ENCODE measurements at regions not wholly inside any gene's neighbourhood (a gene's known extent, or its start where the extent isn't known, plus 50 kb on each side); places are given as distances from the start of the nearest gene placed in this dataset.

GRCh38 chr4:156559346-156559745, 412.3 kb downstream of the PDGFC start:
- intact Hi-C loops (cut with micrococcal nuclease) = no loop called here

DNA sequence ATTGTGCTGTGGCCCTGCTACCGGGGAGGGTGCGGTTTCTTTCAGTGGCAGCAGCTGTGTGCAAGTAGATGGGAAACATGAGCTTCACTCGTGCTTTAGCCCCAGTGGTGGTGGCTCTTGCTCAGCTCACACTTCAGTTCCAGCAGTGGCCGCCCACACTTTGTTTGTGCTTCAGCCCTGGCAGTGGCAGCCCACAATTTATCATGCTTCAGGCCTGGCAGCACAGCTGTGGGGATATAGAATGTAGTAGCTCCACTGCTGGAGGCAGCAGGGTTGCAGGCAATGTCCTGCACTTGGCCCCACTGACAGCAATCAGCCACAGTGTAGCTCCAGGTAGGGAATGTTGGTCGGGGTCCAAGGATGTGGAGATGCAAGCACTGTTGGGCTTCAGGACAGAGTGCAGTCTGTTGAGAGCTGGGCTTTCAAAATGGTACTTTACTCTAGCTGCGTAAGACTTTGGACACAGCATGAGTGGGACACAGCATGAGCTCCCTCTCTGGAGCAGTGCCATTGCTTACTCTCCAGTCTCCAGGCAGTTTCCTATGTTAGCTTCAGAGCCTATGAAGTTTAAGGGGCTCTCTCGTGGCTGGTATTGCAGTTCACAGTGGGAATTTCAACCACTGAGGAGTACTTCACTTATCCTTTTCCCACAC, 413.1 kb downstream of the PDGFC start:
- Histone ChIP-seq H3K27me3 (ENCODE audit: insufficient read depth, low read length) (no peaks in the 10 kb centered on the region), H3K27ac (ENCODE audit: low read depth, low read length) (no peak overlapping the region), H3K9me3 (ENCODE audit: control insufficient read depth in 1 of 2, low read length in 2 of 2) (no peaks in the 10 kb centered on the region), H3K4me3 (ENCODE audit: low read length in 2 of 2) (no peak overlapping the region), H3K36me3 (ENCODE audit: insufficient read depth, low read length) (no peaks in the 10 kb centered on the region), H3K4me1 (ENCODE audit: insufficient read depth, low read length) (no peaks in the 10 kb centered on the region)
- no peak for DNase-seq
- Mint-ChIP-seq H3K4me3 (no peak overlapping the region), H3K27me3 (no peaks in the 10 kb centered on the region), H3K4me1 (no peaks in the 10 kb centered on the region), H3K27ac (no peak overlapping the region), H3K36me3 (no peaks in the 10 kb centered on the region), H3K9me3 (peaks cover under 1 to 23% (median 16%) of the 10 kb centered on the region in 8 donors)
- POLR2A ChIA-PET (ENCODE audit: partially characterized antibody) = no interaction called here
- intact Hi-C loops (cut with micrococcal nuclease) = no loop called here
- CTCF ChIA-PET (ENCODE audit: partially characterized antibody) = no interaction called here

More at GRCh38 chr4:156559346-156559745, 412.3 kb downstream of the PDGFC start:
- Mint-ChIP-seq H3K27me3 (no peaks in the 10 kb centered on the region), H3K36me3 (no peaks in the 10 kb centered on the region), H3K4me1 (no peaks in the 10 kb centered on the region), H3K9me3 (peaks cover 0 to 17% (median 13%) of the 10 kb centered on the region in 8 donors), H3K27ac (no peak overlapping the region), H3K4me3 (no peak overlapping the region)
- no peaks in the 10 kb centered on the region for H3K36me3 ChIP-seq (ENCODE audit: insufficient read depth, low read length)
- no peak overlapping the region for H3K27ac ChIP-seq (ENCODE audit: low read depth, low read length)
- POLR2A ChIA-PET (ENCODE audit: partially characterized antibody) = no interaction called here
- no peak overlapping the region for H3K4me3 ChIP-seq (ENCODE audit: low read length in 2 of 2)
- no peak for DNase-seq
- H3K27me3 ChIP-seq (ENCODE audit: insufficient read depth, low read length) = no peaks in the 10 kb centered on the region
- CTCF ChIA-PET (ENCODE audit: partially characterized antibody) = no interaction called here
- no peaks in the 10 kb centered on the region for H3K4me1 ChIP-seq (ENCODE audit: insufficient read depth, low read length)
- H3K9me3 ChIP-seq (ENCODE audit: control insufficient read depth in 1 of 2, low read length in 2 of 2) = no peaks in the 10 kb centered on the region

DNA sequence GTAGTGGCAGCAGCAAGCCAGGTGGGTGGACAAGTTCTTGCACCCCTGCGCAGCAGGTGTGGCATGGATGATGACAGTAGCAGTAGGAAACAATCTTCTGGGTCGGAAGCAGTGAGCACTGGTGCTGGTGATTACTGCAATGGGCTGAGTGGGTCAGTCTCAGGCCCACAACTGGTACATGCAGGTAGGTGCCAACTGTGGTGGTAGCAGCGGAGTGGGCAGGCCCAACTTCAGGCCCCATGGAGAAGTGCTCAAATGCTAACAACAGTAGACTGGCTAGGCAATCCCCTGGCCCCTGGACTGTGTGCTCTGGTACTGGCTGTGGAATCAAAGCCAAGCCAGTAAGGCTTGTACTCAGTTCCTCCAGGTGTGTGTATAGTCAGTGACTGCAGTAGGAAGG, 413.7 kb downstream of the PDGFC start:
- H3K36me3 Mint-ChIP-seq = no peaks in the 10 kb centered on the region
- H3K27me3 Mint-ChIP-seq = no peaks in the 10 kb centered on the region
- no peak for DNase-seq
- H3K9me3 Mint-ChIP-seq = peaks cover 0 to 23% (median 16%) of the 10 kb centered on the region in 8 donors
- ChIA-PET CTCF (ENCODE audit: partially characterized antibody) (no interaction called here), POLR2A (ENCODE audit: partially characterized antibody) (no interaction called here)
- intact Hi-C loops (cut with micrococcal nuclease) = no loop called here
- no peaks in the 10 kb centered on the region for H3K4me1 Mint-ChIP-seq
- no peak overlapping the region for H3K27ac ChIP-seq (ENCODE audit: low read depth, low read length)
- no peak overlapping the region for H3K4me3 ChIP-seq (ENCODE audit: low read length in 2 of 2)
- no peaks in the 10 kb centered on the region for H3K4me1 ChIP-seq (ENCODE audit: insufficient read depth, low read length)
- H3K36me3 ChIP-seq (ENCODE audit: insufficient read depth, low read length) = no peaks in the 10 kb centered on the region
- H3K4me3 Mint-ChIP-seq = no peak overlapping the region
- H3K27me3 ChIP-seq (ENCODE audit: insufficient read depth, low read length) = no peaks in the 10 kb centered on the region
- H3K9me3 ChIP-seq (ENCODE audit: control insufficient read depth in 1 of 2, low read length in 2 of 2) = no peaks in the 10 kb centered on the region
- no peak overlapping the region for H3K27ac Mint-ChIP-seq

GRCh38 chr4:156556336-156556735, 415.3 kb downstream of the PDGFC start:
- no peaks in the 10 kb centered on the region for H3K27me3 Mint-ChIP-seq
- intact Hi-C loops (cut with micrococcal nuclease) = no loop called here
- POLR2A ChIA-PET (ENCODE audit: partially characterized antibody) = no interaction called here
- H3K4me3 Mint-ChIP-seq = no peak overlapping the region
- no peaks in the 10 kb centered on the region for H3K4me1 Mint-ChIP-seq
- no peak for DNase-seq
- H3K27ac Mint-ChIP-seq = no peak overlapping the region
- Histone ChIP-seq H3K4me1 (ENCODE audit: insufficient read depth, low read length) (no peaks in the 10 kb centered on the region), H3K27me3 (ENCODE audit: insufficient read depth, low read length) (no peaks in the 10 kb centered on the region), H3K9me3 (ENCODE audit: control insufficient read depth in 1 of 2, low read length in 2 of 2) (no peaks in the 10 kb centered on the region), H3K4me3 (ENCODE audit: low read length in 2 of 2) (no peak overlapping the region), H3K27ac (ENCODE audit: low read depth, low read length) (no peak overlapping the region), H3K36me3 (ENCODE audit: insufficient read depth, low read length) (no peaks in the 10 kb centered on the region)
- no peaks in the 10 kb centered on the region for H3K36me3 Mint-ChIP-seq
- H3K9me3 Mint-ChIP-seq = peaks cover 0 to 23% (median 16%) of the 10 kb centered on the region in 8 donors
- CTCF ChIA-PET (ENCODE audit: partially characterized antibody) = no interaction called here

DNA sequence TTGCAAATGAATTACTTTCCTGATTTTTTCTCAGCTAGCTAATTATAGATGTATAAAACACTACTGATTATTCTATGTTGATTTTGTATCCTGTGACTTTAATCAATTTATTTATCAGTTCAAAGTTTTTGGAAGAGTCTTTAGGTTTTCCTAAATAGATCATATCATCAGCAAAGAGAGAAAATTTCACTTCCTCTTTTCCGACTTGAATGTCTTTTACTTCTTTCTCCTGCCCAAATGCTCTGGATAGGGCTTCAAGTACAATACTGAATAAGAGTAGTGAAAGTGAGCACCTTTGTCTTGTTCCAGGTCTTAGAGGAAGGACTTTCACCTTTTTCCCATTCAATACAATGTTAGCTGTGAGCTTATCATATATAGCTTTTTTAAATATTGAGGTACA, 417.9 kb downstream of the PDGFC start:
- H3K4me1 Mint-ChIP-seq = no peaks in the 10 kb centered on the region
- H3K36me3 Mint-ChIP-seq = no peaks in the 10 kb centered on the region
- DNase-seq = no peak
- no peak overlapping the region for H3K27ac Mint-ChIP-seq
- no peaks in the 10 kb centered on the region for H3K36me3 ChIP-seq (ENCODE audit: insufficient read depth, low read length)
- no peak overlapping the region for H3K4me3 Mint-ChIP-seq
- peaks cover 1 to 22% (median 13%) of the 10 kb centered on the region in 8 donors for H3K9me3 Mint-ChIP-seq
- no peaks in the 10 kb centered on the region for H3K4me1 ChIP-seq (ENCODE audit: insufficient read depth, low read length)
- intact Hi-C loops (cut with micrococcal nuclease) = no loop called here
- CTCF ChIA-PET (ENCODE audit: partially characterized antibody) = no interaction called here
- H3K27me3 ChIP-seq (ENCODE audit: insufficient read depth, low read length) = no peaks in the 10 kb centered on the region
- H3K4me3 ChIP-seq (ENCODE audit: low read length in 2 of 2) = no peak overlapping the region
- POLR2A ChIA-PET (ENCODE audit: partially characterized antibody) = no interaction called here
- H3K27me3 Mint-ChIP-seq = no peaks in the 10 kb centered on the region
- no peaks in the 10 kb centered on the region for H3K9me3 ChIP-seq (ENCODE audit: control insufficient read depth in 1 of 2, low read length in 2 of 2)
- H3K27ac ChIP-seq (ENCODE audit: low read depth, low read length) = no peak overlapping the region

DNA sequence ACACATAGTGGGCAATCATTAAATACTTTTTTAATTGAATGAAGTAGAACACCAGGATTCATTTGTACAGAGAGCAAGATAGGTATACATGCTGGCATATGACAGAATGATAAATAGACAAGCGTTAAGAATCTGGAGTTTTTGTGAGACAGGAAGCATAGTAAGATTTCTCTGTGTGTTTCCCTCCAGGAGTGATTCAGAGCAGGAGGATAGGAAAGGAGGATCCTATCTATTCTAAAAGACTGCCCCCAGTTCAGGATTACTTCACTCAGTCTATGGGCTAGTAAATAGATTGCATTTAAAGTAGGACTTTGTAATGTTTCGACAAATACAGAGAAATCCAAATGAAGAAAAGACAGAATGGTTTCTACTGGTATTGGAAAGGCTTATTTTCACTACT, 423.7 kb downstream of the PDGFC start:
- Mint-ChIP-seq H3K27ac (no peak overlapping the region), H3K4me3 (no peak overlapping the region), H3K36me3 (no peaks in the 10 kb centered on the region), H3K9me3 (peaks cover 0 to 8% (median 3%) of the 10 kb centered on the region in 8 donors), H3K4me1 (no peaks in the 10 kb centered on the region), H3K27me3 (no peaks in the 10 kb centered on the region)
- CTCF ChIA-PET (ENCODE audit: partially characterized antibody) = no interaction called here
- no peaks in the 10 kb centered on the region for H3K4me1 ChIP-seq (ENCODE audit: insufficient read depth, low read length)
- H3K4me3 ChIP-seq (ENCODE audit: low read length in 2 of 2) = no peak overlapping the region
- POLR2A ChIA-PET (ENCODE audit: partially characterized antibody) = no interaction called here
- no peak overlapping the region for H3K27ac ChIP-seq (ENCODE audit: low read depth, low read length)
- no peaks in the 10 kb centered on the region for H3K9me3 ChIP-seq (ENCODE audit: control insufficient read depth in 1 of 2, low read length in 2 of 2)
- intact Hi-C loops (cut with micrococcal nuclease) = no loop called here
- no peaks in the 10 kb centered on the region for H3K27me3 ChIP-seq (ENCODE audit: insufficient read depth, low read length)
- H3K36me3 ChIP-seq (ENCODE audit: insufficient read depth, low read length) = no peaks in the 10 kb centered on the region
- DNase-seq = no peak

GRCh38 chr4:156547439-156547838, 424.2 kb downstream of the PDGFC start:
- no peaks in the 10 kb centered on the region for H3K4me1 ChIP-seq (ENCODE audit: insufficient read depth, low read length)
- ChIA-PET CTCF (ENCODE audit: partially characterized antibody) (no interaction called here), POLR2A (ENCODE audit: partially characterized antibody) (no interaction called here)
- Mint-ChIP-seq H3K4me3 (no peak overlapping the region), H3K36me3 (no peaks in the 10 kb centered on the region), H3K4me1 (no peaks in the 10 kb centered on the region), H3K27ac (no peak overlapping the region), H3K9me3 (peaks cover 0 to 8% (median 3%) of the 10 kb centered on the region in 8 donors), H3K27me3 (no peaks in the 10 kb centered on the region)
- intact Hi-C loops (cut with micrococcal nuclease) = no loop called here
- DNase-seq = no peak
- no peaks in the 10 kb centered on the region for H3K9me3 ChIP-seq (ENCODE audit: control insufficient read depth in 1 of 2, low read length in 2 of 2)
- no peaks in the 10 kb centered on the region for H3K36me3 ChIP-seq (ENCODE audit: insufficient read depth, low read length)
- no peak overlapping the region for H3K4me3 ChIP-seq (ENCODE audit: low read length in 2 of 2)
- H3K27ac ChIP-seq (ENCODE audit: low read depth, low read length) = no peak overlapping the region
- no peaks in the 10 kb centered on the region for H3K27me3 ChIP-seq (ENCODE audit: insufficient read depth, low read length)
